Endothelial cell (in vitro differentiated cells): ENCODE measurements at regions not wholly inside any gene's neighbourhood (a gene's known extent, or its start where the extent isn't known, plus 50 kb on each side); places are given as distances from the start of the nearest gene placed in this dataset.

Experiments
- DNase-seq: peaks from one replicate; pipeline ENCODE4 v3.0.0; 2021; ENCODE audit warnings: low spot score
- H3K27ac Mint-ChIP-seq: one replicate; pipeline ENCODE4 v1.8.0; 2021; ENCODE audit warnings: mixed read lengths, inconsistent platforms; ENCODE audit not compliant: unreplicated experiment
- H3K27me3 Mint-ChIP-seq: one replicate; pipeline ENCODE4 v1.8.0; 2021; ENCODE audit warnings: mild to moderate bottlenecking, moderate library complexity, mixed read lengths, inconsistent platforms; ENCODE audit not compliant: unreplicated experiment
- H3K36me3 Mint-ChIP-seq: one replicate; pipeline ENCODE4 v1.8.0; 2021; ENCODE audit warnings: mild to moderate bottlenecking, low read depth, mixed read lengths, inconsistent platforms; ENCODE audit not compliant: unreplicated experiment
- H3K4me1 Mint-ChIP-seq: one replicate; pipeline ENCODE4 v1.8.0; 2021; ENCODE audit warnings: mild to moderate bottlenecking, mixed read lengths, inconsistent platforms; ENCODE audit not compliant: unreplicated experiment
- H3K4me3 Mint-ChIP-seq: one replicate; pipeline ENCODE4 v1.8.0; 2021; ENCODE audit warnings: mild to moderate bottlenecking, mixed read lengths, inconsistent platforms; ENCODE audit not compliant: unreplicated experiment
- H3K9me3 Mint-ChIP-seq: one replicate; pipeline ENCODE4 v1.8.0; 2021; ENCODE audit warnings: mixed read lengths, inconsistent platforms; ENCODE audit not compliant: unreplicated experiment
- CTCF ChIP-seq: fragments of 200-600 bp; sonication (generic); IDR thresholded peaks from one replicate; pipeline ENCODE4 v1.5.0; 2021; ENCODE audit warnings: antibody characterized with exemption; ENCODE audit not compliant: unreplicated experiment

- no peak for DNase-seq
- H3K4me3 Mint-ChIP-seq = no peak overlapping the region
- H3K36me3 Mint-ChIP-seq = peaks cover 4% of the 10 kb centered on the region
Observed at GRCh38 chr5:124677374-124678351, 68.8 kb downstream of the ZNF608 start.

GRCh38 chr5:124675931-124676846, 70.2 kb downstream of the ZNF608 start:
- H3K4me1 Mint-ChIP-seq = peaks cover 40% of the 10 kb centered on the region
- H3K4me3 Mint-ChIP-seq = no peak overlapping the region
- H3K36me3 Mint-ChIP-seq = peaks cover 4% of the 10 kb centered on the region
- DNase-seq = no peak
- no peak overlapping the region for H3K27ac Mint-ChIP-seq
- no peak for TF ChIP-seq CTCF
- H3K27me3 Mint-ChIP-seq = no peaks in the 10 kb centered on the region
- H3K9me3 Mint-ChIP-seq = no peaks in the 10 kb centered on the region

More at GRCh38 chr5:124677374-124678351, 68.8 kb downstream of the ZNF608 start:
- Mint-ChIP-seq H3K9me3 (no peaks in the 10 kb centered on the region), H3K27ac (no peak overlapping the region), H3K4me1 (peaks cover 33% of the 10 kb centered on the region), H3K27me3 (no peaks in the 10 kb centered on the region)
- TF ChIP-seq CTCF = no peak

GRCh38 chr5:124671193-124671592, 75.2 kb downstream of the ZNF608 start:
- Mint-ChIP-seq H3K27me3 (no peaks in the 10 kb centered on the region), H3K36me3 (no peaks in the 10 kb centered on the region), H3K4me1 (peaks cover 32% of the 10 kb centered on the region), H3K4me3 (no peak overlapping the region), H3K27ac (no peak overlapping the region), H3K9me3 (no peaks in the 10 kb centered on the region)
- DNase-seq = no peak
- no peak for TF ChIP-seq CTCF

- H3K27me3 Mint-ChIP-seq = no peaks in the 10 kb centered on the region
- no peaks in the 10 kb centered on the region for H3K36me3 Mint-ChIP-seq
- H3K4me3 Mint-ChIP-seq = no peak overlapping the region
- no peak for TF ChIP-seq CTCF
- H3K4me1 Mint-ChIP-seq = peaks cover 30% of the 10 kb centered on the region
- no peak overlapping the region for H3K27ac Mint-ChIP-seq
- DNase-seq = no peak
- no peaks in the 10 kb centered on the region for H3K9me3 Mint-ChIP-seq
Observed at GRCh38 chr5:124670722-124671184, 75.7 kb downstream of the ZNF608 start.
